Testis (tissue), 2 donors: ENCODE measurements at regions not wholly inside any gene's neighbourhood (a gene's known extent, or its start where the extent isn't known, plus 50 kb on each side); places are given as distances from the start of the nearest gene placed in this dataset.

ENCODE experiments used
- DNase-seq: peaks from one replicate; pipeline ENCODE4 v3.0.0-alpha.2; 2019
- H3K27ac ChIP-seq, 2 donors: fragments of 200-600 bp; sonication (generic); one replicate each; pipeline ENCODE4 v1.5.1; 2019
- H3K27me3 ChIP-seq: fragments of 200-600 bp; sonication (generic); one replicate; pipeline ENCODE4 v1.5.1; 2019
- H3K36me3 ChIP-seq: fragments of 200-600 bp; sonication (generic); one replicate; pipeline ENCODE4 v1.5.1; 2017; ENCODE audit warnings: low read depth; ENCODE audit errors: missing control alignments
- H3K4me1 ChIP-seq: fragments of 200-600 bp; sonication (generic); one replicate; pipeline ENCODE4 v1.5.1; 2019
- H3K4me3 ChIP-seq, 2 donors: fragments of 200-600 bp; sonication (generic); one replicate each; pipeline ENCODE4 v1.5.1; 2017 to 2019
- H3K9me3 ChIP-seq: fragments of 200-600 bp; sonication (generic); one replicate; pipeline ENCODE4 v1.5.1; 2017
- CTCF ChIP-seq, 3 experiments: fragments of 450-650 bp in 2 of 3; fragments of 200-600 bp in 1 of 3; sonication (generic) in 1 of 3; IDR thresholded peaks; one replicate each; pipeline ENCODE4 v1.5.1; 2016 to 2019; ENCODE audit warnings: antibody characterized with exemption in 3 of 3, mild to moderate bottlenecking in 2 of 3, moderate library complexity in 1 of 3
- POLR2A ChIP-seq: fragments of 450-650 bp; IDR thresholded peaks from one replicate; pipeline ENCODE4 v1.6.1; 2017; ENCODE audit warnings: antibody characterized with exemption, mild to moderate bottlenecking, moderate library complexity
- WGBS, 2 donors: methylation state at CpG; one replicate each; pipeline ENCODE4 v1.1.5; 2018; 5-methylcytosine and 5-hydroxymethylcytosine counted together
- intact Hi-C: fragments of 100-400 bp; cut with DNase I; formaldehyde crosslinking; loops from one replicate; pipeline ENCODE4 v1.15.1; 2023; ENCODE audit warnings: low total_unique reads

GRCh38 chr4:135966936-135967335 is 1565.4 kb downstream of the PCDH18 start:
- TF ChIP-seq POLR2A (no peak), CTCF (IDR thresholded peaks at IDR 0.05) (no peak)
- no peaks in the 10 kb centered on the region for H3K27me3 ChIP-seq
- no peaks in the 10 kb centered on the region for H3K4me1 ChIP-seq
- no peak overlapping the region for H3K27ac ChIP-seq
- H3K9me3 ChIP-seq = no peaks in the 10 kb centered on the region
- DNase-seq = no peak
- WGBS, 2 donors = 78 to 89% methylated on average over 1 of the region's 1 CpG
- no peaks in the 10 kb centered on the region for H3K36me3 ChIP-seq
- intact Hi-C loops = no loop called here
- H3K4me3 ChIP-seq = no peak overlapping the region

GRCh38 chr4:135963009-135963408 is 1569.3 kb downstream of the PCDH18 start:
- Histone ChIP-seq H3K36me3 (no peaks in the 10 kb centered on the region), H3K4me1 (no peaks in the 10 kb centered on the region), H3K9me3 (no peaks in the 10 kb centered on the region), H3K27me3 (no peaks in the 10 kb centered on the region), H3K27ac (no peak overlapping the region), H3K4me3 (no peak overlapping the region)
- no peak for TF ChIP-seq POLR2A
- TF ChIP-seq CTCF (IDR thresholded peaks at IDR 0.05) = no peak
- intact Hi-C loops = no loop called here
- WGBS, 2 donors = 55 to 60% methylated on average over 1 of the region's 1 CpG
- DNase-seq = no peak

GRCh38 chr4:135949931-135950330 is 1582.4 kb downstream of the PCDH18 start:
- no peaks in the 10 kb centered on the region for H3K36me3 ChIP-seq
- no peak overlapping the region for H3K27ac ChIP-seq
- intact Hi-C loops = no loop called here
- DNase-seq = no peak
- no peaks in the 10 kb centered on the region for H3K9me3 ChIP-seq
- H3K27me3 ChIP-seq = no peaks in the 10 kb centered on the region
- 62 to 71% methylated on average over 3 of the region's 3 CpGs for WGBS, 2 donors
- H3K4me1 ChIP-seq = no peaks in the 10 kb centered on the region
- H3K4me3 ChIP-seq = no peak overlapping the region
- no peak for TF ChIP-seq POLR2A
- no peak for TF ChIP-seq CTCF (IDR thresholded peaks at IDR 0.05)

GRCh38 chr4:135948797-135949196 is 1583.5 kb downstream of the PCDH18 start:
- intact Hi-C loops = no loop called here
- no peak for DNase-seq
- H3K9me3 ChIP-seq = no peaks in the 10 kb centered on the region
- no peaks in the 10 kb centered on the region for H3K36me3 ChIP-seq
- no peak overlapping the region for H3K4me3 ChIP-seq
- no peaks in the 10 kb centered on the region for H3K4me1 ChIP-seq
- no peaks in the 10 kb centered on the region for H3K27me3 ChIP-seq
- H3K27ac ChIP-seq = no peak overlapping the region
- WGBS, 2 donors = 84 to 95% methylated on average over 1 of the region's 1 CpG
- TF ChIP-seq CTCF (IDR thresholded peaks at IDR 0.05) (no peak), POLR2A (no peak)

- Histone ChIP-seq H3K4me3 (no peak overlapping the region), H3K9me3 (no peaks in the 10 kb centered on the region), H3K27me3 (no peaks in the 10 kb centered on the region), H3K4me1 (no peaks in the 10 kb centered on the region), H3K36me3 (no peaks in the 10 kb centered on the region), H3K27ac (no peak overlapping the region)
- intact Hi-C loops = no loop called here
- TF ChIP-seq POLR2A = no peak
- no peak for TF ChIP-seq CTCF (IDR thresholded peaks at IDR 0.05)
- DNase-seq = no peak
- 70 to 71% methylated on average over 2 of the region's 2 CpGs for WGBS, 2 donors
These were observed 1590.6 kb downstream of the PCDH18 start for GRCh38 chr4:135941671-135942070.
